Left lung (tissue), 4 donors: ENCODE measurements at regions not wholly inside any gene's neighbourhood (a gene's known extent, or its start where the extent isn't known, plus 50 kb on each side); places are given as distances from the start of the nearest gene placed in this dataset.

Source experiments
- ATAC-seq: fragments of 200-7000 bp; cut with Tn5 transposase; one replicate; pipeline ENCODE4 v1.9.1; 2020; ENCODE audit warnings: moderate library complexity
- DNase-seq, 4 donors: peaks; one replicate each; pipeline ENCODE4 v3.0.0-alpha.2; 2013 to 2020
- H3K27ac ChIP-seq, 2 donors: fragments of 200-600 bp; sonication (generic) in 1 of 2; one replicate each; pipeline versions ENCODE4 v1.5.0 to v1.8.0; 2020 to 2021
- H3K27me3 ChIP-seq, 2 donors: fragments of 200-600 bp; sonication (generic) in 1 of 2; one replicate each; pipeline versions ENCODE4 v1.5.0 to v1.8.0; 2020 to 2021
- H3K36me3 ChIP-seq, 2 donors: fragments of 200-600 bp; sonication (generic) in 1 of 2; one replicate each; pipeline versions ENCODE4 v1.5.0 to v1.8.0; 2020 to 2021
- H3K4me1 ChIP-seq, 2 donors: fragments of 200-600 bp; one replicate each; pipeline ENCODE4 v1.8.0; 2021
- H3K4me3 ChIP-seq, 2 donors: fragments of 200-600 bp; sonication (generic) in 1 of 2; one replicate each; pipeline versions ENCODE4 v1.5.0 to v1.8.0; 2020 to 2021; ENCODE audit warnings: mild to moderate bottlenecking in 1 of 2
- H3K9me3 ChIP-seq, 2 donors: fragments of 200-600 bp; sonication (generic) in 1 of 2; one replicate each; pipeline versions ENCODE4 v1.5.0 to v1.8.0; 2020 to 2021
- intact Hi-C, 2 donors: fragments of 100-400 bp; cut with DNase I; formaldehyde crosslinking; loops; one replicate each; pipeline versions ENCODE4 v1.11.2 to v1.14.2; 2022
- TF ChIP-seq, protein P1 (sequence below), 2 donors: fragments of 200-600 bp; sonication (generic) in 1 of 2; IDR thresholded peaks; one replicate each; pipeline versions ENCODE4 v1.5.0 to v1.8.0; 2021; ENCODE audit warnings: antibody characterized with exemption in 2 of 2
- donor health status: DM: no; HTN: yes; CAD: no.
- donor health status: DM: no; HTN: no; CAD: no.

DNA sequence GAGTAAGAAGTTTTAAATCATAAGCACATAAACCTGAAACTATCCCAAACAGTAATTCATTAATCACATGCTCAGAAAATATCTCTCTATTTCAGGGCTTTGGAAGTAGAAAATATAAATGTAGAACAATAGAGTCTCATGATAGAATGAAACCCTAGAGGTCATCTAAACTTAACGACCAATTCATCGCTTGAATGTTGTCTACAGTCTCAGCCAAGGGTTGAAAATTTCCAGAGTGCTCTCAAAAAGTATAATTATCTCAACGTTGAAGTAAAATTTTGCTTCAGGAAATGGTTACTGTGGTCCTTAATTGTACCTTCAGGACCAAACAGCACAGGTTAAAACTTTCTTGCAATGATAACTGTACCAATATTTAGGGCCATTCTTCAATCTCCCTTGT, 1053.6 kb upstream of the SEL1L start:
- intact Hi-C loops: no loop called here
- H3K4me3 ChIP-seq: no peak overlapping the region
- no peaks in the 10 kb centered on the region for H3K9me3 ChIP-seq

DNA sequence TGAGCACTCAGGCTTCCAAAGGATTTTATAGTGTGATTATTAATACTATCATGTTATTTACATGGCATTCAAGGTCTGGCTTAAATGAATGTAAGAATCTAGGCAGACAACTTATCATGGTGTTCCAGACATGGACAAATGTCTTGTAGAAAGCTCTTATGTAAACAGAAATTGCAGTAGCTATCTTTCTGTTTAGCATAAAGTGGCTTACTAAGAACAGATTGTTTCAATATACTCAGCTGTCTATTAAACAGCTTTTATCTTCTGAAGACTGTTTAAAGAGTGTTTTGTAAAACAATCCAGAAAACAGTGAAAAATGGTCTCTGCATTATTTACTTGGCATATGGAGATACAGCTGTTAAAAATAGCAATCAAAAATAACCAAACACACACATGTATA, 1061.8 kb upstream of the SEL1L start:
- no peaks in the 10 kb centered on the region for H3K27me3 ChIP-seq
- no peak overlapping the region for H3K4me3 ChIP-seq
- TF ChIP-seq, protein P1, sequence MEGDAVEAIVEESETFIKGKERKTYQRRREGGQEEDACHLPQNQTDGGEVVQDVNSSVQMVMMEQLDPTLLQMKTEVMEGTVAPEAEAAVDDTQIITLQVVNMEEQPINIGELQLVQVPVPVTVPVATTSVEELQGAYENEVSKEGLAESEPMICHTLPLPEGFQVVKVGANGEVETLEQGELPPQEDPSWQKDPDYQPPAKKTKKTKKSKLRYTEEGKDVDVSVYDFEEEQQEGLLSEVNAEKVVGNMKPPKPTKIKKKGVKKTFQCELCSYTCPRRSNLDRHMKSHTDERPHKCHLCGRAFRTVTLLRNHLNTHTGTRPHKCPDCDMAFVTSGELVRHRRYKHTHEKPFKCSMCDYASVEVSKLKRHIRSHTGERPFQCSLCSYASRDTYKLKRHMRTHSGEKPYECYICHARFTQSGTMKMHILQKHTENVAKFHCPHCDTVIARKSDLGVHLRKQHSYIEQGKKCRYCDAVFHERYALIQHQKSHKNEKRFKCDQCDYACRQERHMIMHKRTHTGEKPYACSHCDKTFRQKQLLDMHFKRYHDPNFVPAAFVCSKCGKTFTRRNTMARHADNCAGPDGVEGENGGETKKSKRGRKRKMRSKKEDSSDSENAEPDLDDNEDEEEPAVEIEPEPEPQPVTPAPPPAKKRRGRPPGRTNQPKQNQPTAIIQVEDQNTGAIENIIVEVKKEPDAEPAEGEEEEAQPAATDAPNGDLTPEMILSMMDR (IDR thresholded peaks at IDR 0.05): no peak
- no peaks in the 10 kb centered on the region for H3K4me1 ChIP-seq
- intact Hi-C loops: no loop called here
- no peak for DNase-seq
- ATAC-seq: no peak
- H3K9me3 ChIP-seq: no peaks in the 10 kb centered on the region
- no peak overlapping the region for H3K27ac ChIP-seq
- no peaks in the 10 kb centered on the region for H3K36me3 ChIP-seq

More for the DNA sequence above, 1053.6 kb upstream of the SEL1L start:
- no peak overlapping the region for H3K27ac ChIP-seq
- TF ChIP-seq, protein P1 (IDR thresholded peaks at IDR 0.05): no peak
- H3K36me3 ChIP-seq: no peaks in the 10 kb centered on the region
- H3K27me3 ChIP-seq: no peaks in the 10 kb centered on the region
- DNase-seq: no peak
- no peak for ATAC-seq
- H3K4me1 ChIP-seq: no peaks in the 10 kb centered on the region

DNA sequence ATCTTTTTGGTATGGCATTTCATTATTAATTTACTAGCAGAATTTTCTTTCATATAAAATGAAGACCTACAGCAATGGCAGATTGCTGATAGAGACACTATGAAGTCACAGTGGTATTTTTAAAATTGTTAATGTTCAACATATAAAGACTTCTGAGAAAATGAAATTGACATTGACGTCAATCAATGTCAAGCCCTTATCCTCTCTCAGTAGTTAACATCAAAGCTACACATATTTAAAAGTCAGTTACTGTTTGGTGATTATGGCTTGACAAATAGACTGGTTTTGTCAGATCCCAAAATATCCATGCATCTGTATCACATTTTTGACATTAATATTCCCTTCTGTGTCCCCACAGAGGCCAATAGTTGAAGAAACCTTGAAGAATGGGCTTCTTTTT, 1069.1 kb upstream of the SEL1L start:
- Histone ChIP-seq H3K27me3 (no peaks in the 10 kb centered on the region), H3K9me3 (no peaks in the 10 kb centered on the region), H3K27ac (no peak overlapping the region), H3K4me3 (no peak overlapping the region), H3K36me3 (no peaks in the 10 kb centered on the region), H3K4me1 (no peaks in the 10 kb centered on the region)
- ATAC-seq (no peak), DNase-seq (no peak)
- TF ChIP-seq, protein P1 (IDR thresholded peaks at IDR 0.05): no peak
- intact Hi-C loops: no loop called here

DNA sequence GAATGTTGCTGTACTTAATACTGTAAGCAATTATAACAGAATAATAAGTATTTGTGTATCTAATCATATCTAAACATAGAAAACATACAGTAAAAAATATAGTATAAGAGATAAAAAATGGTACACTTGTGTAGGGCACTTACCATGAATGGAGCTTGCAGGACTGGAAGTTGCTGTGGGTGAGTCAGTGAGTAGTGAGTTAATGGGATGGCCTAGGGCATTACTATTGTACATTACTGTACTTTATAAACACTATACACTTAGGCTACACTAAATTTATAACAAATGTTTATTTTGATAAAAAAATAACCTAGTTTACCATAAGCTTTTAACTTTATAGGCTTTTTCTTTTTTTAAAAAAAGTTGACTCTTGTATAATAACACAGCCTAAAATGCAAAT, 1071.2 kb upstream of the SEL1L start:
- Histone ChIP-seq H3K9me3 (no peaks in the 10 kb centered on the region), H3K4me3 (no peak overlapping the region), H3K36me3 (no peaks in the 10 kb centered on the region), H3K27ac (no peak overlapping the region), H3K27me3 (no peaks in the 10 kb centered on the region), H3K4me1 (no peaks in the 10 kb centered on the region)
- DNase-seq (no peak), ATAC-seq (no peak)
- TF ChIP-seq, protein P1 (IDR thresholded peaks at IDR 0.05): no peak
- intact Hi-C loops: no loop called here

DNA sequence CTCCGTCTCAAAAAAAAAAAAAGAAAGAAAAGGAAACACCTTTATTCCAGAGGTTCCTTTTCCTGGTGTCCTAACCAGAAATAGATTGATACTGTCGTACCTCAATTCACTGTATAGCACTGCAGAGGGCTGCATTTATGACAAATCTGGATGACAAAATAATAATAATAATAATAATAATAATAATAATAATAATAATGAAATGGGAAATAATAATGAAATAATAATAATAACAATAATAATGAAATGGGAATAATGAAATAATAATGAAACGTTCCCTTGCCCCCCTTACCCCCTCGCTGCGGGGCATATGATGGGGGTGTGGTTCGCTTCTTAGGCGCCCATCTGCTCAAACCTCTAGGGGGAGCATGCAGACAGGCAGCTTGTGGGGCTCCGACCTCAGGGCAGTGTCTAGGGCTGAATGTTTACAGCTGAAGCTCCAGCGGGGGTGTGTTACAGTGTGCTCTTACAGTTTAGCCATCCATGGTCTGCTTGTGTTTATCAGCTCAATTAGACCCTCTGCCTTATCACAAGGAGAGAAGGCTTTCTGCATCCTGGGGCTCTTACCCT, 1088.3 kb upstream of the SEL1L start:
- Histone ChIP-seq H3K27me3 (no peaks in the 10 kb centered on the region), H3K4me3 (no peak overlapping the region), H3K36me3 (no peaks in the 10 kb centered on the region), H3K9me3 (peaks cover 0 to 4% of the 10 kb centered on the region in 2 donors), H3K27ac (no peak overlapping the region), H3K4me1 (no peaks in the 10 kb centered on the region)
- no peak for ATAC-seq
- TF ChIP-seq, protein P1 (IDR thresholded peaks at IDR 0.05): no peak
- intact Hi-C loops: no loop called here
- peak in 1 of 4 donors; percentile 37 for DNase-seq
